CD14-positive monocyte (primary cell): ENCODE measurements at regions not wholly inside any gene's neighbourhood (a gene's known extent, or its start where the extent isn't known, plus 50 kb on each side); places are given as distances from the start of the nearest gene placed in this dataset.

ENCODE experiments used
- DNase-seq, 3 donors: peaks; one replicate each; pipeline ENCODE4 v3.0.0-alpha.2; 2011 to 2022
- H2AFZ ChIP-seq: 2 replicates; pipeline ENCODE4 v1.6.0; 2012; ENCODE audit warnings: mild to moderate bottlenecking, low read depth, low read length, inconsistent platforms; ENCODE audit not compliant: insufficient read depth, poor library complexity, severe bottlenecking
- H3K27ac ChIP-seq, 2 donors: 1 replicate in 1 of 2; 2 replicates in 1 of 2; pipeline ENCODE4 v1.5.1; 2012 to 2013; ENCODE audit warnings: low read length in 2 of 2, control low read depth in 1 of 2, inconsistent platforms in 1 of 2, low read depth in 1 of 2, mild to moderate bottlenecking in 1 of 2
- H3K27me3 ChIP-seq, 2 donors: one replicate each; pipeline versions ENCODE4 v1.6.0 to v1.6.1; 2011 to 2013; ENCODE audit warnings: low read length in 2 of 2; ENCODE audit not compliant: control insufficient read depth in 2 of 2, insufficient read depth in 2 of 2
- H3K36me3 ChIP-seq, 2 donors: replicated peaks in 1 of 2; 1 replicate in 1 of 2; 2 replicates in 1 of 2; pipeline versions ENCODE4 v1.5.1 to v1.6.1; 2012 to 2013; ENCODE audit warnings: low read length in 2 of 2, control low read depth in 1 of 2, inconsistent platforms in 1 of 2, mild to moderate bottlenecking in 1 of 2; ENCODE audit not compliant: insufficient read depth in 2 of 2, control insufficient read depth in 1 of 2
- H3K4me1 ChIP-seq, 2 donors: 1 replicate in 1 of 2; 2 replicates in 1 of 2; pipeline versions ENCODE4 v1.5.1 to v1.6.1; 2012 to 2013; ENCODE audit warnings: low read length in 2 of 2, control low read depth in 1 of 2, inconsistent platforms in 1 of 2, mild to moderate bottlenecking in 1 of 2, moderate library complexity in 1 of 2; ENCODE audit not compliant: insufficient read depth in 2 of 2, control insufficient read depth in 1 of 2
- H3K4me2 ChIP-seq: replicated peaks from 2 replicates; pipeline ENCODE3; 2012; ENCODE audit warnings: low read length, moderate library complexity, mild to moderate bottlenecking; ENCODE audit not compliant: poor library complexity, severe bottlenecking; ENCODE audit errors: extremely low read depth
- H3K4me3 ChIP-seq, 3 experiments: fragments of 200-600 bp in 1 of 3; sonication (generic) in 1 of 3; replicated peaks in 1 of 3; 1 replicate in 2 of 3; 2 replicates in 1 of 3; pipeline ENCODE4 v1.5.1; 2011 to 2013; ENCODE audit warnings: low read length in 3 of 3, mild to moderate bottlenecking in 3 of 3, control low read depth in 2 of 3, low read depth in 2 of 3, inconsistent platforms in 1 of 3, moderate library complexity in 1 of 3
- H3K79me2 ChIP-seq: 2 replicates; pipeline ENCODE4 v1.6.0; 2012; ENCODE audit warnings: mild to moderate bottlenecking, control low read depth, inconsistent platforms, low read length, moderate library complexity; ENCODE audit not compliant: insufficient read depth
- H3K9ac ChIP-seq: 2 replicates; pipeline ENCODE4 v1.6.0; 2017; ENCODE audit warnings: low read length, mild to moderate bottlenecking; ENCODE audit not compliant: insufficient read depth, poor library complexity, severe bottlenecking
- H3K9me3 ChIP-seq, 2 donors: replicated peaks in 1 of 2; 1 replicate in 1 of 2; 2 replicates in 1 of 2; pipeline versions ENCODE4 v1.5.1 to v1.6.1; 2012 to 2013; ENCODE audit warnings: low read length in 2 of 2, control low read depth in 1 of 2; ENCODE audit not compliant: control insufficient read depth in 1 of 2, insufficient read depth in 1 of 2
- H4K20me1 ChIP-seq: 2 replicates; pipeline ENCODE4 v1.6.0; 2012; ENCODE audit warnings: mild to moderate bottlenecking, low read length, control low read depth, moderate library complexity; ENCODE audit not compliant: insufficient read depth
- H3K27ac Mint-ChIP-seq, 7 donors: one replicate each; pipeline ENCODE4 v1.8.0; 2020; ENCODE audit warnings: mild to moderate bottlenecking in 7 of 7, mixed read lengths in 7 of 7, moderate library complexity in 6 of 7, inconsistent platforms in 2 of 7
- H3K27me3 Mint-ChIP-seq, 3 donors: one replicate each; pipeline ENCODE4 v1.8.0; 2021 to 2022; ENCODE audit warnings: low read depth in 3 of 3, mild to moderate bottlenecking in 3 of 3, mixed read lengths in 3 of 3, moderate library complexity in 3 of 3, inconsistent platforms in 1 of 3
- H3K36me3 Mint-ChIP-seq, 2 donors: one replicate each; pipeline ENCODE4 v1.8.0; 2020; ENCODE audit warnings: mixed read lengths in 2 of 2, inconsistent platforms in 1 of 2, mild to moderate bottlenecking in 1 of 2
- H3K4me1 Mint-ChIP-seq: one replicate; pipeline ENCODE4 v1.8.0; 2020; ENCODE audit warnings: mild to moderate bottlenecking, mixed read lengths
- H3K4me3 Mint-ChIP-seq, 2 donors: one replicate each; pipeline ENCODE4 v1.8.0; 2020; ENCODE audit warnings: mild to moderate bottlenecking in 2 of 2, mixed read lengths in 2 of 2, moderate library complexity in 1 of 2
- H3K9me3 Mint-ChIP-seq, 7 donors: one replicate each; pipeline ENCODE4 v1.8.0; 2020 to 2022; ENCODE audit warnings: mixed read lengths in 7 of 7, mild to moderate bottlenecking in 6 of 7, moderate library complexity in 6 of 7, inconsistent platforms in 2 of 7
- CTCF ChIP-seq: fragments of 200-600 bp; IDR thresholded peaks from one replicate; pipeline ENCODE4 v1.8.0; 2022; ENCODE audit warnings: antibody characterized with exemption, mild to moderate bottlenecking
- WGBS: methylation state at CpG from one replicate; pipeline ENCODE4 v1.1.5; 2013; ENCODE audit warnings: missing lambda C conversion rate; ENCODE audit not compliant: insufficient coverage; 5-methylcytosine and 5-hydroxymethylcytosine counted together
- intact Hi-C, 2 donors: fragments of 100-400 bp; cut with micrococcal nuclease; formaldehyde crosslinking; loops; one replicate each; pipeline versions ENCODE4 v1.15.0 to v1.15.1; 2023

- intact Hi-C loops, result no loop called here
- peaks cover 0 to 8% (median 4%) of the 10 kb centered on the region in 7 donors for H3K9me3 Mint-ChIP-seq
Observed at GRCh38 chr15:69747193-69747592, 294.6 kb downstream of the RPLP1 start.

GRCh38 chr15:69748131-69748530 lies 295.5 kb downstream of the RPLP1 start:
- no peak for TF ChIP-seq CTCF
- no peak overlapping the region for H2AFZ ChIP-seq
- H3K27ac ChIP-seq, result no peak overlapping the region
- H3K9me3 Mint-ChIP-seq, result peaks cover 4 to 12% (median 7%) of the 10 kb centered on the region in 7 donors
- peaks cover 2 to 12% (median 8%) of the 10 kb centered on the region in 3 donors for H3K27me3 Mint-ChIP-seq
- no peaks in the 10 kb centered on the region for H3K27me3 ChIP-seq
- H3K4me1 Mint-ChIP-seq, result peaks cover 32% of the 10 kb centered on the region
- peak overlapping the region in 1 of 7 donors; percentile 13 for H3K27ac Mint-ChIP-seq
- intact Hi-C loops, result no loop called here
- no peaks in the 10 kb centered on the region for H3K79me2 ChIP-seq
- no peak overlapping the region for H3K4me3 Mint-ChIP-seq
- no peaks in the 10 kb centered on the region for H3K36me3 ChIP-seq
- DNase-seq, result no peak
- H3K9ac ChIP-seq, result no peak overlapping the region
- no peak overlapping the region for H3K4me2 ChIP-seq
- H3K4me3 ChIP-seq, result no peak overlapping the region
- peaks cover 0 to 2% of the 10 kb centered on the region in 2 donors for H3K9me3 ChIP-seq
- 94% methylated on average over 7 of the region's 7 CpGs for WGBS
- no peaks in the 10 kb centered on the region for H4K20me1 ChIP-seq
- peaks cover 20 to 28% of the 10 kb centered on the region in 2 donors for H3K4me1 ChIP-seq
- peaks cover 8 to 12% of the 10 kb centered on the region in 2 donors for H3K36me3 Mint-ChIP-seq

More at GRCh38 chr15:69747193-69747592, 294.6 kb downstream of the RPLP1 start:
- Histone ChIP-seq H3K4me2 (no peak overlapping the region), H3K9ac (no peak overlapping the region), H3K27me3 (no peaks in the 10 kb centered on the region), H3K79me2 (no peaks in the 10 kb centered on the region), H3K4me1 (peaks cover 20 to 28% of the 10 kb centered on the region in 2 donors), H3K9me3 (peaks cover 0 to 2% of the 10 kb centered on the region in 2 donors), H4K20me1 (no peaks in the 10 kb centered on the region), H3K4me3 (no peak overlapping the region), H3K27ac (no peak overlapping the region), H3K36me3 (no peaks in the 10 kb centered on the region), H2AFZ (no peak overlapping the region)
- no peak for TF ChIP-seq CTCF
- H3K27me3 Mint-ChIP-seq, result peaks cover 2 to 11% (median 8%) of the 10 kb centered on the region in 3 donors
- no peak overlapping the region for H3K4me3 Mint-ChIP-seq
- peaks cover 32% of the 10 kb centered on the region for H3K4me1 Mint-ChIP-seq
- no peak overlapping the region for H3K27ac Mint-ChIP-seq
- no peak for DNase-seq
- H3K36me3 Mint-ChIP-seq, result peaks cover 3 to 7% of the 10 kb centered on the region in 2 donors
- 98% methylated on average over 4 of the region's 5 CpGs for WGBS
